Activated naive CD4-positive, alpha-beta T cell treated with anti-CD3 and anti-CD28 coated beads for 36 hours (primary cell): ENCODE measurements at regions not wholly inside any gene's neighbourhood (a gene's known extent, or its start where the extent isn't known, plus 50 kb on each side); places are given as distances from the start of the nearest gene placed in this dataset.

Experiments
- CTCF ChIA-PET: fragments of 350-600 bp; sonication (Branson Sonifier 250); formaldehyde crosslinking; loops from one replicate; lab custom pipeline; 2021; ENCODE audit warnings: antibody characterized with exemption; lab: Charles Lee
- DNase-seq: peaks from one replicate; pipeline ENCODE4 v3.0.0-alpha.2; 2020
- H3K27ac Mint-ChIP-seq: one replicate; pipeline ENCODE4 v1.8.0; 2021; ENCODE audit warnings: mild to moderate bottlenecking, mixed read lengths
- H3K27me3 Mint-ChIP-seq: one replicate; pipeline ENCODE4 v1.8.0; 2021; ENCODE audit warnings: low read depth, mixed read lengths
- H3K36me3 Mint-ChIP-seq: one replicate; pipeline ENCODE4 v1.8.0; 2021; ENCODE audit warnings: low read depth, mixed read lengths
- H3K4me1 Mint-ChIP-seq: one replicate; pipeline ENCODE4 v1.8.0; 2021; ENCODE audit warnings: low read depth, mixed read lengths
- H3K4me3 Mint-ChIP-seq: one replicate; pipeline ENCODE4 v1.8.0; 2021; ENCODE audit warnings: mild to moderate bottlenecking, moderate library complexity, mixed read lengths
- H3K9me3 Mint-ChIP-seq: one replicate; pipeline ENCODE4 v1.8.0; 2021; ENCODE audit warnings: mixed read lengths
- intact Hi-C: fragments of 100-400 bp; cut with micrococcal nuclease; formaldehyde crosslinking; loops from one replicate; pipeline ENCODE4 v1.15.1; 2023

GRCh38 chr2:226491112-226491511 is 308.5 kb downstream of the IRS1 start:
- H3K27me3 Mint-ChIP-seq, result peaks cover 9% of the 10 kb centered on the region
- intact Hi-C loops, result loop anchor here (2.0 kb wide), 1 partner anchor 68 kb away; no protein-coding TSS in a partner anchor
- CTCF ChIA-PET, result no interaction called here
- H3K4me1 Mint-ChIP-seq, result peaks cover 5% of the 10 kb centered on the region
- H3K4me3 Mint-ChIP-seq, result no peak overlapping the region
- no peak overlapping the region for H3K27ac Mint-ChIP-seq
- DNase-seq, result no peak
- H3K9me3 Mint-ChIP-seq, result no peaks in the 10 kb centered on the region
- no peaks in the 10 kb centered on the region for H3K36me3 Mint-ChIP-seq

GRCh38 chr2:226489775-226490541 is 309.7 kb downstream of the IRS1 start:
- CTCF ChIA-PET, result interaction anchor here (0.6 kb wide), 1 partner anchor 283 kb away, joined by 3 read pairs; no protein-coding TSS in a partner anchor
- Mint-ChIP-seq H3K36me3 (no peaks in the 10 kb centered on the region), H3K27me3 (peaks cover 11% of the 10 kb centered on the region), H3K4me1 (peaks cover 5% of the 10 kb centered on the region), H3K4me3 (no peak overlapping the region), H3K9me3 (no peaks in the 10 kb centered on the region), H3K27ac (no peak overlapping the region)
- intact Hi-C loops, result loop anchor here (2.0 to 5.0 kb wide), 3 partner anchors 67 to 312 kb away; no protein-coding TSS in a partner anchor
- peak; percentile 6 for DNase-seq

- CTCF ChIA-PET, result no interaction called here
- H3K4me3 Mint-ChIP-seq, result no peak overlapping the region
- no peak for DNase-seq
- H3K9me3 Mint-ChIP-seq, result no peaks in the 10 kb centered on the region
- no peak overlapping the region for H3K27ac Mint-ChIP-seq
- intact Hi-C loops, result loop anchor here (5.0 kb wide), 2 partner anchors 164 to 314 kb away; no protein-coding TSS in a partner anchor
- no peaks in the 10 kb centered on the region for H3K36me3 Mint-ChIP-seq
- peaks cover 16% of the 10 kb centered on the region for H3K27me3 Mint-ChIP-seq
- H3K4me1 Mint-ChIP-seq, result peaks cover 5% of the 10 kb centered on the region
These were observed 311.6 kb downstream of the IRS1 start for GRCh38 chr2:226488034-226488433.

- Mint-ChIP-seq H3K36me3 (no peaks in the 10 kb centered on the region), H3K9me3 (no peaks in the 10 kb centered on the region), H3K27ac (no peak overlapping the region), H3K27me3 (peaks cover 16% of the 10 kb centered on the region), H3K4me1 (peaks cover 5% of the 10 kb centered on the region), H3K4me3 (no peak overlapping the region)
- no peak for DNase-seq
- CTCF ChIA-PET, result no interaction called here
- intact Hi-C loops, result loop anchor here (5.0 kb wide), 2 partner anchors 165 to 315 kb away; no protein-coding TSS in a partner anchor
These were observed 312.0 kb downstream of the IRS1 start for GRCh38 chr2:226487573-226487972.

GRCh38 chr2:226483745-226484619 is 315.6 kb downstream of the IRS1 start:
- no peak for DNase-seq
- H3K4me3 Mint-ChIP-seq, result no peak overlapping the region
- no peaks in the 10 kb centered on the region for H3K9me3 Mint-ChIP-seq
- H3K4me1 Mint-ChIP-seq, result no peaks in the 10 kb centered on the region
- H3K27me3 Mint-ChIP-seq, result peaks cover 7% of the 10 kb centered on the region
- CTCF ChIA-PET, result no interaction called here
- H3K27ac Mint-ChIP-seq, result no peak overlapping the region
- H3K36me3 Mint-ChIP-seq, result no peaks in the 10 kb centered on the region
- intact Hi-C loops, result no loop called here

GRCh38 chr2:226483143-226483542 is 316.5 kb downstream of the IRS1 start:
- no peak overlapping the region for H3K27ac Mint-ChIP-seq
- H3K9me3 Mint-ChIP-seq, result no peaks in the 10 kb centered on the region
- no peak overlapping the region for H3K4me3 Mint-ChIP-seq
- no peaks in the 10 kb centered on the region for H3K36me3 Mint-ChIP-seq
- intact Hi-C loops, result no loop called here
- DNase-seq, result no peak
- no peaks in the 10 kb centered on the region for H3K4me1 Mint-ChIP-seq
- peaks cover 7% of the 10 kb centered on the region for H3K27me3 Mint-ChIP-seq
- CTCF ChIA-PET, result no interaction called here

- no peak for DNase-seq
- CTCF ChIA-PET, result interaction anchor here (0.8 kb wide), 1 partner anchor 15 kb away, joined by 3 read pairs; no protein-coding TSS in a partner anchor
- Mint-ChIP-seq H3K9me3 (no peaks in the 10 kb centered on the region), H3K27ac (no peak overlapping the region), H3K27me3 (no peaks in the 10 kb centered on the region), H3K4me3 (no peak overlapping the region), H3K4me1 (no peaks in the 10 kb centered on the region), H3K36me3 (no peaks in the 10 kb centered on the region)
- intact Hi-C loops, result no loop called here
These were observed 321.4 kb downstream of the IRS1 start for GRCh38 chr2:226478109-226478809.

GRCh38 chr2:226477221-226478108 is 322.2 kb downstream of the IRS1 start:
- no peaks in the 10 kb centered on the region for H3K27me3 Mint-ChIP-seq
- no peaks in the 10 kb centered on the region for H3K36me3 Mint-ChIP-seq
- no peak overlapping the region for H3K27ac Mint-ChIP-seq
- H3K4me3 Mint-ChIP-seq, result no peak overlapping the region
- H3K4me1 Mint-ChIP-seq, result no peaks in the 10 kb centered on the region
- DNase-seq, result no peak
- H3K9me3 Mint-ChIP-seq, result no peaks in the 10 kb centered on the region
- CTCF ChIA-PET, result interaction anchor here (0.8 kb wide), 1 partner anchor 14 kb away, joined by 3 read pairs; no protein-coding TSS in a partner anchor
- intact Hi-C loops, result no loop called here

- H3K4me3 Mint-ChIP-seq, result no peak overlapping the region
These were observed 324.0 kb downstream of the IRS1 start for GRCh38 chr2:226475650-226476049.

GRCh38 chr2:226474131-226474530 is 325.5 kb downstream of the IRS1 start:
- CTCF ChIA-PET, result no interaction called here
- no peaks in the 10 kb centered on the region for H3K9me3 Mint-ChIP-seq
- no peaks in the 10 kb centered on the region for H3K27me3 Mint-ChIP-seq
- no peak overlapping the region for H3K4me3 Mint-ChIP-seq
- intact Hi-C loops, result no loop called here
- no peaks in the 10 kb centered on the region for H3K4me1 Mint-ChIP-seq
- DNase-seq, result no peak
- no peak overlapping the region for H3K27ac Mint-ChIP-seq
- no peaks in the 10 kb centered on the region for H3K36me3 Mint-ChIP-seq

More at GRCh38 chr2:226475650-226476049, 324.0 kb downstream of the IRS1 start:
- no peak for DNase-seq
- Mint-ChIP-seq H3K4me1 (no peaks in the 10 kb centered on the region), H3K9me3 (no peaks in the 10 kb centered on the region), H3K27me3 (no peaks in the 10 kb centered on the region), H3K27ac (no peak overlapping the region), H3K36me3 (no peaks in the 10 kb centered on the region)
- intact Hi-C loops, result no loop called here
- CTCF ChIA-PET, result no interaction called here

GRCh38 chr2:226471987-226472470 is 327.6 kb downstream of the IRS1 start:
- H3K36me3 Mint-ChIP-seq, result no peaks in the 10 kb centered on the region
- H3K9me3 Mint-ChIP-seq, result no peaks in the 10 kb centered on the region
- no peaks in the 10 kb centered on the region for H3K4me1 Mint-ChIP-seq
- CTCF ChIA-PET, result no interaction called here
- no peaks in the 10 kb centered on the region for H3K27me3 Mint-ChIP-seq
- H3K4me3 Mint-ChIP-seq, result no peak overlapping the region
- intact Hi-C loops, result no loop called here
- no peak overlapping the region for H3K27ac Mint-ChIP-seq
- no peak for DNase-seq
